ENCODE measurements at regions not wholly inside any gene's neighbourhood (a gene's known extent, or its start where the extent isn't known, plus 50 kb on each side); places are given as distances from the start of the nearest gene placed in this dataset.

DNA sequence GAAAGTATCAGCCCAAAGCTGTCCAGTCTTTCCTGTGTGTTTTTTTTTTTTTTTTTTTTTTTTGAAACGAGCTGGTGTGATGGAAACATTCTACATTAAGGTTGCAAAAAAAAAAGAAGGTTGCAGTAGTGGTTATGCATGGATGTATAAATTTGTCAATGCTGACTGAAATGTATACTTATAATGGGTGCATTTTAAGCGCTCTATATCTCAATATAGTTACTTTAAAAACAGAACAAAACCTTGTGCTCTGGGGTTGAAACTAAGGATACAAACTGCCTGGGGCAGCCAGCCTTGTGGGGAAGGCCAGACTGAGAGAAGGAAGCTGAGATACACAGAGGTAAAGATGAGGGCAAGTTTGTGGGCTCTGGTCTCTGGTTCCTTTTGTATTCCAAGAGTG, 87.3 kb upstream of the RMST start:
- Histone ChIP-seq H3K27me3 (ENCODE audit: control insufficient read depth in 1 of 2, insufficient read depth in 2 of 2, low read length in 1 of 2) (no peaks in the 10 kb centered on the region), H3K27ac (ENCODE audit: low read depth in 1 of 2, low read length in 2 of 2) (no peak overlapping the region), H3K4me3 (ENCODE audit: low read length in 2 of 2) (no peak overlapping the region), H3K4me1 (ENCODE audit: control insufficient read depth in 1 of 2, insufficient read depth in 2 of 2, low read length in 2 of 2) (no peaks in the 10 kb centered on the region), H3K9me3 (ENCODE audit: control insufficient read depth, low read length) (peaks cover 4% of the 10 kb centered on the region), H3K36me3 (ENCODE audit: control insufficient read depth in 1 of 2, insufficient read depth in 2 of 2, low read length in 1 of 2) (no peaks in the 10 kb centered on the region)
- intact Hi-C loops (cut with DNase I), result no loop called here
- WGBS, 2 donors, result 32 to 50% methylated on average over 2 of the region's 2 CpGs
- ATAC-seq (ENCODE audit: low FRiP score), result no peak
- DNase-seq, result no peak

DNA sequence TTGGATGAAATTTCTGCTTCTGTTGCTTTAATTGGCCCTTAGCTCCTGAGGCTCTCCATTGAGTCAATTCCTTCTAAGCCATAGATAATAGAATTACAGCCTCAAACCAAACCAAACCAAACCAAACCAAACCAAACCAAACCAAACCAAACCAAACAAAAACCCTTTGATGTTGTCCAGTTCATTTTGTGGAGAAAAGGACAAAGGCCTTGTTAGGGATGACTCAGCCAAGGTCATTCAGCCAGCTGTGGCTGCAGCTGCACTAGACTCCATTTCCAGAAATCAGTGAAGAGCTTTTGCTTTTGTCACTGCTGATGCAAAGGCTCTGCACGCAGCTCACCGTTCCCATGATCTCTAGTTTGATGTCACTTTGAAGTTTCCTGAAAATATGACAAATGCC, 82.2 kb upstream of the RMST start:
- no peak for DNase-seq
- Histone ChIP-seq H3K4me3 (ENCODE audit: low read length in 2 of 2) (no peak overlapping the region), H3K4me1 (ENCODE audit: control insufficient read depth in 1 of 2, insufficient read depth in 2 of 2, low read length in 2 of 2) (no peaks in the 10 kb centered on the region), H3K27me3 (ENCODE audit: control insufficient read depth in 1 of 2, insufficient read depth in 2 of 2, low read length in 1 of 2) (no peaks in the 10 kb centered on the region), H3K36me3 (ENCODE audit: control insufficient read depth in 1 of 2, insufficient read depth in 2 of 2, low read length in 1 of 2) (no peaks in the 10 kb centered on the region), H3K9me3 (ENCODE audit: control insufficient read depth, low read length) (peaks cover 5% of the 10 kb centered on the region), H3K27ac (ENCODE audit: low read depth in 1 of 2, low read length in 2 of 2) (no peak overlapping the region)
- intact Hi-C loops (cut with DNase I), result no loop called here
- 84 to 86% methylated on average over 2 of the region's 2 CpGs for WGBS, 2 donors
- no peak for ATAC-seq (ENCODE audit: low FRiP score)

DNA sequence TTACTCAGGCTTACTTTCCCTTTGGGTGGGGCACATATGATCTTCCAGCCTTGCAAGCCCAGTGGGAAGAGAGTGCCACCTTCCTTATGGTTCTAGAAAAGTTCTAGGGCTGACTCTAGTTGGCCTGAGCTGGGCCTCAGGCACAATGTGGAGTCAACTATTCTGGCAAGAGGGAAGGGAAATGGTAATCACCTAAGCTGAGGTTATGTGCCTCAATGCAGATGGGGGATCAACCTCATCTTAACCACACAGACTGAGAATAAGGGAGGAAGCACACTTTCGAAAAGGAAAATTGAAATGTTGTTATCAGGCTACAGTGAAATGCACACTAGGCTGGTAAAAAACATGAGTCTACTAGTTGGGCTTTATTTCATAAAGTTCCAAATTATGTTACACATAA, 77.5 kb upstream of the RMST start:
- ATAC-seq (ENCODE audit: low FRiP score), result no peak
- DNase-seq, result no peak
- no peaks in the 10 kb centered on the region for H3K4me1 ChIP-seq (ENCODE audit: control insufficient read depth in 1 of 2, insufficient read depth in 2 of 2, low read length in 2 of 2)
- H3K27me3 ChIP-seq (ENCODE audit: control insufficient read depth in 1 of 2, insufficient read depth in 2 of 2, low read length in 1 of 2), result no peaks in the 10 kb centered on the region
- H3K9me3 ChIP-seq (ENCODE audit: control insufficient read depth, low read length), result peaks cover 2% of the 10 kb centered on the region
- no peak overlapping the region for H3K4me3 ChIP-seq (ENCODE audit: low read length in 2 of 2)
- intact Hi-C loops (cut with DNase I), result no loop called here
- 89 to 93% methylated on average over 1 of the region's 1 CpG for WGBS, 2 donors
- H3K36me3 ChIP-seq (ENCODE audit: control insufficient read depth in 1 of 2, insufficient read depth in 2 of 2, low read length in 1 of 2), result no peaks in the 10 kb centered on the region
- no peak overlapping the region for H3K27ac ChIP-seq (ENCODE audit: low read depth in 1 of 2, low read length in 2 of 2)

DNA sequence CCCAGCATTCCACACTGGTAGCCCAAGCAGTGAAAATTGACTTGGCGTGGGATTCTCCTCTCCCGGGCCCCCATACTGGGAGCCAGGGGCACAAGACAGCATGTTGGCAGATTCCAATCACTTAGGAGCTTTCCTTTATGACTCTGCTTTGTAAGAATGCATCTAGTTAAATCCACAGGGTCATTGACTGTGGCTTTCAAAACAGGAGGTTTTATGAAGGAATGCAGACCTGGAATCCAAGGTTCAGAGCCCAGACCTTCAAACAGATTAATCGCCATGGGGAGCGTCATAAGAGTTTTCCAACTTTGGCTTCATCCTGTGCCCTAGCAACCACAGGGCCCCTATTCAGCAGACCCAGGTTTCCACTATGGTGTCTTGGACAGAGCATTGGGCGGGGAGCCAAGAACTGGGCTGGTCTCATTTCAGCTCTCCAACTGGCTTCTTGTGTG, 76.4 kb upstream of the RMST start:
- Histone ChIP-seq H3K4me1 (ENCODE audit: control insufficient read depth in 1 of 2, insufficient read depth in 2 of 2, low read length in 2 of 2) (no peaks in the 10 kb centered on the region), H3K9me3 (ENCODE audit: control insufficient read depth, low read length) (no peaks in the 10 kb centered on the region), H3K27ac (ENCODE audit: low read depth in 1 of 2, low read length in 2 of 2) (no peak overlapping the region), H3K4me3 (ENCODE audit: low read length in 2 of 2) (no peak overlapping the region), H3K36me3 (ENCODE audit: control insufficient read depth in 1 of 2, insufficient read depth in 2 of 2, low read length in 1 of 2) (no peaks in the 10 kb centered on the region), H3K27me3 (ENCODE audit: control insufficient read depth in 1 of 2, insufficient read depth in 2 of 2, low read length in 1 of 2) (no peaks in the 10 kb centered on the region)
- no peak for DNase-seq
- intact Hi-C loops (cut with DNase I), result no loop called here
- no peak for ATAC-seq (ENCODE audit: low FRiP score)
- 56 to 64% methylated on average over 5 of the region's 5 CpGs for WGBS, 2 donors

DNA sequence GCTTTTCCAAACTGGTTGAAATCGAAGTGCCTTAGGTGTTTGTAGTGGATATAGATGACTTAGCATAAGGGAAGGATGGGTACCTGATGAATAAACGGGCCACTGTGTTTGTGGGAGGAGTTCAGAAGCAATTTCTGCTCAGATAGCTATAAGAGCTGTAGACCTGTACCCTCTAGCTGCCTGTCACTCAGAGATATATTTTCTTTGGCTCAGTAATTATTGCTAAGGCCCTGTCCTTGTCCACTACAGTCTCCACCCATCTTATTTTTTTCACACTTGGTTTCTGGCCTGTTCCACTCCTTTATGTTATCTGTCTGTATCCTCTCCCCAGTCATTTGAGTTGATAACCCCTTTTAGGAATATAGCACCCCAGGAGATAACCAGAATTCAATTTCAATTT, 74.8 kb upstream of the RMST start:
- Histone ChIP-seq H3K9me3 (ENCODE audit: control insufficient read depth, low read length) (no peaks in the 10 kb centered on the region), H3K36me3 (ENCODE audit: control insufficient read depth in 1 of 2, insufficient read depth in 2 of 2, low read length in 1 of 2) (no peaks in the 10 kb centered on the region), H3K27me3 (ENCODE audit: control insufficient read depth in 1 of 2, insufficient read depth in 2 of 2, low read length in 1 of 2) (peaks cover 0 to 1% of the 10 kb centered on the region in 2 donors), H3K4me1 (ENCODE audit: control insufficient read depth in 1 of 2, insufficient read depth in 2 of 2, low read length in 2 of 2) (no peaks in the 10 kb centered on the region), H3K27ac (ENCODE audit: low read depth in 1 of 2, low read length in 2 of 2) (no peak overlapping the region), H3K4me3 (ENCODE audit: low read length in 2 of 2) (no peak overlapping the region)
- intact Hi-C loops (cut with DNase I), result no loop called here
- ATAC-seq (ENCODE audit: low FRiP score) (no peak), DNase-seq (no peak)
- 68 to 72% methylated on average over 2 of the region's 2 CpGs for WGBS, 2 donors

DNA sequence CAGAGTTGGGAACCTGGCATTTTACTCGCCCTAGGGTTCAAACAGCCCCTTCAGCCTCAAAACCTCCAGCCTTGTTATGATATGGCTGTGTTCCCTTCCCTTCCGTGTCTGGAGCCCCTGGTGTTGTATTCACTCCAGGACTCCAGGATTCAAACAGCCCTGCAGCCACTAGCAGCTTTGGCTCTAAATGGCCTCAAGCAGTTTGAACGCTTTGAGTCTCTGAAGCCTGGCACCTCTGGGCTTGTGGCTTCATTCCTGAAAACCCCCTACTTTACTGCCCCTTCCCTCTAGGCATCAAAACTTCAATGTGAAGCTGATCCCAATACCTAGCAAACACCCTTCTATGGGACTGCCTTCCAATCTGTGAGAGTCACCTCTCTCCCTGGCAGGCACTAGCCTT, 67.9 kb upstream of the RMST start:
- H3K36me3 ChIP-seq (ENCODE audit: control insufficient read depth in 1 of 2, insufficient read depth in 2 of 2, low read length in 1 of 2), result no peaks in the 10 kb centered on the region
- intact Hi-C loops (cut with DNase I), result no loop called here
- peaks cover 0 to 2% of the 10 kb centered on the region in 2 donors for H3K27me3 ChIP-seq (ENCODE audit: control insufficient read depth in 1 of 2, insufficient read depth in 2 of 2, low read length in 1 of 2)
- no peak overlapping the region for H3K27ac ChIP-seq (ENCODE audit: low read depth in 1 of 2, low read length in 2 of 2)
- WGBS, 2 donors, result 43 to 48% methylated on average over 3 of the region's 3 CpGs
- H3K4me1 ChIP-seq (ENCODE audit: control insufficient read depth in 1 of 2, insufficient read depth in 2 of 2, low read length in 2 of 2), result no peaks in the 10 kb centered on the region
- H3K4me3 ChIP-seq (ENCODE audit: low read length in 2 of 2), result no peak overlapping the region
- no peak for ATAC-seq (ENCODE audit: low FRiP score)
- H3K9me3 ChIP-seq (ENCODE audit: control insufficient read depth, low read length), result no peaks in the 10 kb centered on the region
- DNase-seq, result no peak

DNA sequence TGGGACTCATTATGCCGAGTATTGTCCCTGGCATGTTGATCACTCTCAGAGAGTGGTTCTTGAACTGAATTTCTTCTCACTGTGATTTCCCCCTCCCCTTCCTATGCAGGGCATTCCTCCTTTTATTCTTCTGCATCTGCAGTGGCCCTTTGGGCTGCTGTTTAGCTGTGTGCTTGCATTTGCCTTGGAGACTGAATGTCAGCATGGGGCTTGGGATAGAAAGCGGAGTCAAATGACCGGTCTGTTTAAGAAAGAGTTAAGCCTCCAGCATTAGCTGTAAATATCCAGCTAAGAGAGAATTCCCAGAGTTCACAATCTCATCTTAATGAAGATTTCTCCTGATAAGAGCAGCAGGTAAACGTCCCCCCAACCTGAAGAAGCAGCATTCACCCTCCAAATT, 65.6 kb upstream of the RMST start:
- Histone ChIP-seq H3K27me3 (ENCODE audit: control insufficient read depth in 1 of 2, insufficient read depth in 2 of 2, low read length in 1 of 2) (peaks cover 0 to 2% of the 10 kb centered on the region in 2 donors), H3K4me3 (ENCODE audit: low read length in 2 of 2) (no peak overlapping the region), H3K4me1 (ENCODE audit: control insufficient read depth in 1 of 2, insufficient read depth in 2 of 2, low read length in 2 of 2) (no peaks in the 10 kb centered on the region), H3K9me3 (ENCODE audit: control insufficient read depth, low read length) (no peaks in the 10 kb centered on the region), H3K27ac (ENCODE audit: low read depth in 1 of 2, low read length in 2 of 2) (no peak overlapping the region), H3K36me3 (ENCODE audit: control insufficient read depth in 1 of 2, insufficient read depth in 2 of 2, low read length in 1 of 2) (no peaks in the 10 kb centered on the region)
- DNase-seq, result no peak
- 27 to 34% methylated on average over 4 of the region's 4 CpGs for WGBS, 2 donors
- ATAC-seq (ENCODE audit: low FRiP score), result no peak
- intact Hi-C loops (cut with DNase I), result no loop called here

DNA sequence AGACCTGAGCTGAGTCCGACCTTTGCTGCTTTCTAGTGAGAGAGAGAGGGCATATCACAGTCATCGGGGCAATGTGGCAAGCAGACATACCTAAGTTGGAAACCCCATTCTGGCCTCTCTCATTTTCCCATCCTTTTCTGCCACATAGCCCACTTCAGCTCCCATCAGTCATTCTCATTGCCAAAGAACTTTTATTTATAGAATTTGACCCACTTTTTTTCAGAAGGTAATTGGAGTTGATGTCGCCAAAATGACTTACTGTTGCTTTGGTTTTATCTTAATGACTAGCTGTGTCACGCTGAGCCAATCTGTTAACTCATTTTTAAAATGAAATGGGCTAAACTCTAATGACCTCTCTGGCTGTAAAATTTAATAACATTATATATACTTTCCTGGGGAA, 63.9 kb upstream of the RMST start:
- no peaks in the 10 kb centered on the region for H3K9me3 ChIP-seq (ENCODE audit: control insufficient read depth, low read length)
- no peaks in the 10 kb centered on the region for H3K36me3 ChIP-seq (ENCODE audit: control insufficient read depth in 1 of 2, insufficient read depth in 2 of 2, low read length in 1 of 2)
- H3K27me3 ChIP-seq (ENCODE audit: control insufficient read depth in 1 of 2, insufficient read depth in 2 of 2, low read length in 1 of 2), result no peaks in the 10 kb centered on the region
- ATAC-seq (ENCODE audit: low FRiP score) (no peak), DNase-seq (no peak)
- no peaks in the 10 kb centered on the region for H3K4me1 ChIP-seq (ENCODE audit: control insufficient read depth in 1 of 2, insufficient read depth in 2 of 2, low read length in 2 of 2)
- intact Hi-C loops (cut with DNase I), result no loop called here
- no peak overlapping the region for H3K4me3 ChIP-seq (ENCODE audit: low read length in 2 of 2)
- WGBS, 2 donors, result 17 to 43% methylated on average over 4 of the region's 4 CpGs
- no peak overlapping the region for H3K27ac ChIP-seq (ENCODE audit: low read depth in 1 of 2, low read length in 2 of 2)

DNA sequence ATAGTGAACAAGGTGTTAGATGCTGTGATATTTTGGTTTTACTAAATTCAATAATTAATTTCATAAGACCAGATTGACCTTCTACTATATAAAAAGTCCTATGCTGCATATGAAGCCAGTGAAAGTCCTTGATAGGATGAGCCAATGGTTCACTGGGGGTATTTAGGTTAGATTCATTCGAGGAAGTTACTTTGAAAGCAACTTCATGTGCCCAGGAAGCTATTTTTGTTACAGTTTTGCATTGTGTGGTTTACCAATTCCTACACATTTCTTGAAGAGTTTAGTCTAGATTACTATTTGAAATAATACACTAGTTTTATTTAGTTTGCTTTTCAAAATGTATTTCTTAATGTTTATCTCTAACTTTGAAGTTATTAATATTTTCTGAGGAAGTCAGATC, 58.5 kb upstream of the RMST start:
- Histone ChIP-seq H3K27me3 (ENCODE audit: control insufficient read depth in 1 of 2, insufficient read depth in 2 of 2, low read length in 1 of 2) (no peaks in the 10 kb centered on the region), H3K36me3 (ENCODE audit: control insufficient read depth in 1 of 2, insufficient read depth in 2 of 2, low read length in 1 of 2) (no peaks in the 10 kb centered on the region), H3K4me1 (ENCODE audit: control insufficient read depth in 1 of 2, insufficient read depth in 2 of 2, low read length in 2 of 2) (no peaks in the 10 kb centered on the region), H3K9me3 (ENCODE audit: control insufficient read depth, low read length) (no peaks in the 10 kb centered on the region), H3K4me3 (ENCODE audit: low read length in 2 of 2) (no peak overlapping the region), H3K27ac (ENCODE audit: low read depth in 1 of 2, low read length in 2 of 2) (no peak overlapping the region)
- no peak for DNase-seq
- no peak for ATAC-seq (ENCODE audit: low FRiP score)
- WGBS, 2 donors, result 47 to 50% methylated on average over 1 of the region's 1 CpG
- intact Hi-C loops (cut with DNase I), result no loop called here
